ENCODE measurements at regions not wholly inside any gene's neighbourhood (a gene's known extent, or its start where the extent isn't known, plus 50 kb on each side); places are given as distances from the start of the nearest gene placed in this dataset.

GRCh38 chr12:22799503-22799902 is 174.5 kb downstream of the ETNK1 start:
- Histone ChIP-seq H2AK5ac (ENCODE audit: low read depth, low read length) (no peak overlapping the region), H3K4me1 (ENCODE audit: control insufficient read depth, insufficient read depth, low read length) (no peaks in the 10 kb centered on the region), H3K56ac (ENCODE audit: extremely low read depth, insufficient read depth, low read length) (no peak overlapping the region), H2BK15ac (ENCODE audit: low read depth, low read length) (no peak overlapping the region), H3K27me3 (ENCODE audit: control insufficient read depth, insufficient read depth, low read length) (no peaks in the 10 kb centered on the region), H3K4me2 (ENCODE audit: low read depth, low read length) (no peak overlapping the region), H2BK5ac (ENCODE audit: low read depth, low read length, poor library complexity, severe bottlenecking) (no peak overlapping the region), H2AFZ (replicated peaks; ENCODE audit: low read length, poor library complexity) (no peak overlapping the region), H4K5ac (ENCODE audit: low read depth, low read length) (no peak overlapping the region), H3K79me1 (ENCODE audit: low read depth in 1 of 2, low read length in 2 of 2) (no peaks in the 10 kb centered on the region), H3K9me3 (ENCODE audit: control insufficient read depth, insufficient read depth, low read length) (no peaks in the 10 kb centered on the region), H2BK20ac (ENCODE audit: low read depth, low read length) (no peak overlapping the region), H4K8ac (ENCODE audit: low read depth in 2 of 2, low read length in 2 of 2) (no peak overlapping the region), H2AK9ac (replicated peaks; ENCODE audit: low read depth, low read length, poor library complexity) (no peak overlapping the region), H3K4ac (ENCODE audit: low read depth, low read length) (no peak overlapping the region), H3K23ac (ENCODE audit: low read depth, low read length) (no peak overlapping the region), H3K14ac (replicated peaks; ENCODE audit: low read depth, low read length) (no peak overlapping the region), H3K9ac (ENCODE audit: low read depth, low read length) (no peak overlapping the region), H2BK120ac (ENCODE audit: low read depth, low read length) (no peak overlapping the region), H3K27ac (ENCODE audit: insufficient read depth, low read length) (no peak overlapping the region), H3K4me3 (ENCODE audit: insufficient read depth, low read depth, low read length) (no peak overlapping the region), H3K36me3 (ENCODE audit: control insufficient read depth, insufficient read depth, low read length) (no peaks in the 10 kb centered on the region), H3K18ac (ENCODE audit: low read depth, low read length) (no peak overlapping the region), H4K91ac (ENCODE audit: insufficient read depth, low read depth, low read length) (no peak overlapping the region), H3K9me1 (ENCODE audit: insufficient read depth, low read length) (no peaks in the 10 kb centered on the region), H4K20me1 (ENCODE audit: insufficient read depth, low read length) (no peaks in the 10 kb centered on the region)
- CTCF ChIA-PET = no interaction called here
- POLR2A ChIA-PET (ENCODE audit: unreplicated experiment) = no interaction called here
- in situ Hi-C loops (cut with MboI; ENCODE audit: low sequenced_read_pairs) (no loop called here), intact Hi-C loops (cut with micrococcal nuclease) (no loop called here), dilution Hi-C loops (cut with HindIII; ENCODE audit: low sequenced_read_pairs, unreplicated experiment) (no loop called here)
- DNase-seq (no peak), ATAC-seq (ENCODE audit: low read depth) (no peak)
- TF ChIP-seq FOS (IDR thresholded peaks at IDR 0.05; ENCODE audit: low read depth, low read length) (no peak), MAZ (IDR thresholded peaks at IDR 0.05; ENCODE audit: borderline replicate concordance, low read depth, low read length) (no peak), NFE2L2 (IDR thresholded peaks at IDR 0.05; ENCODE audit: low read depth, low read length) (no peak), CEBPB (IDR thresholded peaks at IDR 0.05; ENCODE audit: low read depth, low read length) (no peak), RFX5 (IDR thresholded peaks at IDR 0.05; ENCODE audit: low read depth, low read length) (no peak), BHLHE40 (IDR thresholded peaks at IDR 0.05; ENCODE audit: low read depth, low read length) (no peak), CHD1 (IDR thresholded peaks at IDR 0.05; ENCODE audit: low read depth, low read length) (no peak), CTCF (conservative IDR thresholded peaks at IDR 0.05; ENCODE audit: low read depth, low read length) (no peak), POLR2A (IDR thresholded peaks at IDR 0.05; ENCODE audit: low read depth, low read length) (no peak), SMC3 (IDR thresholded peaks at IDR 0.05; ENCODE audit: low read depth, low read length) (no peak), RCOR1 (IDR thresholded peaks at IDR 0.05; ENCODE audit: insufficient replicate concordance, low read length) (no peak)
- WGBS, 2 experiments (ENCODE audit: extremely low coverage in 2 of 2, insufficient read length in 1 of 2) = no CpG with 5 or more reads among the region's 2 CpGs
- BruUV-seq (replicated peaks) = no TSS peak
